GM12878 (cell line): ENCODE measurements at regions not wholly inside any gene's neighbourhood (a gene's known extent, or its start where the extent isn't known, plus 50 kb on each side); places are given as distances from the start of the nearest gene placed in this dataset.
"Not testable (repeated sequence)": the region's sequence is repeated elsewhere in the genome, so short reads cannot be mapped to it uniquely, and the experiment has no call there.

Experiments
- CREB1 ChIP-seq: IDR thresholded peaks from 2 replicates; pipeline ENCODE4 v1.6.1; 2012; ENCODE audit warnings: low read depth, mild to moderate bottlenecking, inconsistent platforms
- EP300 ChIP-seq, 2 experiments: fragments of 150-350 bp in 1 of 2; IDR thresholded peaks; 2 replicates each; pipeline ENCODE4 v1.6.1; 2011 to 2012; ENCODE audit warnings: low read depth in 2 of 2, low read length in 2 of 2, borderline replicate concordance in 1 of 2, improper control_type of control experiment in 1 of 2, inconsistent platforms in 1 of 2; ENCODE audit not compliant: control insufficient read depth in 1 of 2
- POLR2A ChIP-seq: IDR thresholded peaks from 2 replicates; pipeline ENCODE4 v1.6.1; 2011; ENCODE audit warnings: low read depth, mild to moderate bottlenecking, low read length
- RCOR1 ChIP-seq: conservative IDR thresholded peaks from 2 replicates; pipeline ENCODE4 v1.6.1; 2012; ENCODE audit warnings: low read depth, low read length, improper control_type of control experiment
- TCF12 ChIP-seq: IDR thresholded peaks from 2 replicates; pipeline ENCODE4 v1.6.1; 2011; ENCODE audit warnings: low read depth, mild to moderate bottlenecking, low read length
- TF ChIP-seq, protein P1 (sequence below): fragments of 450-650 bp; IDR thresholded peaks from 2 replicates; pipeline ENCODE4 v1.6.1; 2016; ENCODE audit warnings: mild to moderate bottlenecking
- TF ChIP-seq, protein P2 (sequence below): IDR thresholded peaks from 2 replicates; pipeline ENCODE4 v1.6.1; 2011; ENCODE audit warnings: borderline replicate concordance, low read depth, mild to moderate bottlenecking, moderate library complexity, mixed read lengths, low read length; ENCODE audit not compliant: insufficient read depth; ENCODE audit errors: extremely low read length
- TF ChIP-seq, protein P3 (sequence below): fragments of 450-650 bp; IDR thresholded peaks from 2 replicates; pipeline ENCODE4 v1.6.1; 2017; ENCODE audit warnings: antibody characterized with exemption, mild to moderate bottlenecking, moderate library complexity
- TF ChIP-seq, protein P4 (sequence below), 3 experiments: IDR thresholded peaks in 2 of 3; conservative IDR thresholded peaks in 1 of 3; 2 replicates each; pipeline ENCODE4 v1.5.1; 2011; ENCODE audit warnings: low read depth in 3 of 3, low read length in 3 of 3, mild to moderate bottlenecking in 3 of 3, control low read depth in 2 of 3, moderate library complexity in 2 of 3, inconsistent platforms in 1 of 3, mixed read lengths in 1 of 3; ENCODE audit not compliant: control insufficient read depth in 2 of 3, insufficient read depth in 1 of 3; ENCODE audit errors: extremely low read depth in 1 of 3

DNA sequence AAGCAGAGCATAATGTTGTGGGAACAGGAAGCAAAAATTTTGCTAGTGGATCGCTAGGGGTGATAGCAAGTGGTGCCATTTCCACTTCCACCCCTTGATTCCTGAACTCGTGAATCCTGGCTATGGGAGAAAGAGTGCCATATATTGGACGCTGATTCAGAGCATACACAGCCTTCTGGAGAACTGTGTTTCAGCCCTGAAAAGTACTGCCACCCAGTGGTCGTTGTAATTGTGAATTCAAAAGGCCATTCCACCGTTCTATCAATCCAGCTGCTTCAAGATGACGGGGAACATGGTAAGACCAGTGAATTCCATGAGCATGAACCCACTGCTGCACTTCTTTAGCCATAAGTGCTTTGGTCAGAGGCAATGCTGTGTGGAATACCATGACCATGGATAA lies 1559.4 kb downstream of the PCDH19 start:
- TF ChIP-seq CREB1; TCF12; EP300 (IDR thresholded peaks at IDR 0.05; ENCODE audit: borderline replicate concordance in 1 of 2, control insufficient read depth in 1 of 2, low read depth in 2 of 2, low read length in 2 of 2); RCOR1; POLR2A: not testable (repeated sequence)
- TF ChIP-seq, protein P1, sequence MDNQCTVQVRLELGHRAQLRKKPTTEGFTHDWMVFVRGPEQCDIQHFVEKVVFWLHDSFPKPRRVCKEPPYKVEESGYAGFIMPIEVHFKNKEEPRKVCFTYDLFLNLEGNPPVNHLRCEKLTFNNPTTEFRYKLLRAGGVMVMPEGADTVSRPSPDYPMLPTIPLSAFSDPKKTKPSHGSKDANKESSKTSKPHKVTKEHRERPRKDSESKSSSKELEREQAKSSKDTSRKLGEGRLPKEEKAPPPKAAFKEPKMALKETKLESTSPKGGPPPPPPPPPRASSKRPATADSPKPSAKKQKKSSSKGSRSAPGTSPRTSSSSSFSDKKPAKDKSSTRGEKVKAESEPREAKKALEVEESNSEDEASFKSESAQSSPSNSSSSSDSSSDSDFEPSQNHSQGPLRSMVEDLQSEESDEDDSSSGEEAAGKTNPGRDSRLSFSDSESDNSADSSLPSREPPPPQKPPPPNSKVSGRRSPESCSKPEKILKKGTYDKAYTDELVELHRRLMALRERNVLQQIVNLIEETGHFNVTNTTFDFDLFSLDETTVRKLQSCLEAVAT: not testable (repeated sequence)
- TF ChIP-seq, protein P2, sequence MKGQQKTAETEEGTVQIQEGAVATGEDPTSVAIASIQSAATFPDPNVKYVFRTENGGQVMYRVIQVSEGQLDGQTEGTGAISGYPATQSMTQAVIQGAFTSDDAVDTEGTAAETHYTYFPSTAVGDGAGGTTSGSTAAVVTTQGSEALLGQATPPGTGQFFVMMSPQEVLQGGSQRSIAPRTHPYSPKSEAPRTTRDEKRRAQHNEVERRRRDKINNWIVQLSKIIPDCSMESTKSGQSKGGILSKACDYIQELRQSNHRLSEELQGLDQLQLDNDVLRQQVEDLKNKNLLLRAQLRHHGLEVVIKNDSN: not testable (repeated sequence)
- TF ChIP-seq, protein P3, sequence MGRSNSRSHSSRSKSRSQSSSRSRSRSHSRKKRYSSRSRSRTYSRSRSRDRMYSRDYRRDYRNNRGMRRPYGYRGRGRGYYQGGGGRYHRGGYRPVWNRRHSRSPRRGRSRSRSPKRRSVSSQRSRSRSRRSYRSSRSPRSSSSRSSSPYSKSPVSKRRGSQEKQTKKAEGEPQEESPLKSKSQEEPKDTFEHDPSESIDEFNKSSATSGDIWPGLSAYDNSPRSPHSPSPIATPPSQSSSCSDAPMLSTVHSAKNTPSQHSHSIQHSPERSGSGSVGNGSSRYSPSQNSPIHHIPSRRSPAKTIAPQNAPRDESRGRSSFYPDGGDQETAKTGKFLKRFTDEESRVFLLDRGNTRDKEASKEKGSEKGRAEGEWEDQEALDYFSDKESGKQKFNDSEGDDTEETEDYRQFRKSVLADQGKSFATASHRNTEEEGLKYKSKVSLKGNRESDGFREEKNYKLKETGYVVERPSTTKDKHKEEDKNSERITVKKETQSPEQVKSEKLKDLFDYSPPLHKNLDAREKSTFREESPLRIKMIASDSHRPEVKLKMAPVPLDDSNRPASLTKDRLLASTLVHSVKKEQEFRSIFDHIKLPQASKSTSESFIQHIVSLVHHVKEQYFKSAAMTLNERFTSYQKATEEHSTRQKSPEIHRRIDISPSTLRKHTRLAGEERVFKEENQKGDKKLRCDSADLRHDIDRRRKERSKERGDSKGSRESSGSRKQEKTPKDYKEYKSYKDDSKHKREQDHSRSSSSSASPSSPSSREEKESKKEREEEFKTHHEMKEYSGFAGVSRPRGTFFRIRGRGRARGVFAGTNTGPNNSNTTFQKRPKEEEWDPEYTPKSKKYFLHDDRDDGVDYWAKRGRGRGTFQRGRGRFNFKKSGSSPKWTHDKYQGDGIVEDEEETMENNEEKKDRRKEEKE: not testable (repeated sequence)
- TF ChIP-seq, protein P4, sequence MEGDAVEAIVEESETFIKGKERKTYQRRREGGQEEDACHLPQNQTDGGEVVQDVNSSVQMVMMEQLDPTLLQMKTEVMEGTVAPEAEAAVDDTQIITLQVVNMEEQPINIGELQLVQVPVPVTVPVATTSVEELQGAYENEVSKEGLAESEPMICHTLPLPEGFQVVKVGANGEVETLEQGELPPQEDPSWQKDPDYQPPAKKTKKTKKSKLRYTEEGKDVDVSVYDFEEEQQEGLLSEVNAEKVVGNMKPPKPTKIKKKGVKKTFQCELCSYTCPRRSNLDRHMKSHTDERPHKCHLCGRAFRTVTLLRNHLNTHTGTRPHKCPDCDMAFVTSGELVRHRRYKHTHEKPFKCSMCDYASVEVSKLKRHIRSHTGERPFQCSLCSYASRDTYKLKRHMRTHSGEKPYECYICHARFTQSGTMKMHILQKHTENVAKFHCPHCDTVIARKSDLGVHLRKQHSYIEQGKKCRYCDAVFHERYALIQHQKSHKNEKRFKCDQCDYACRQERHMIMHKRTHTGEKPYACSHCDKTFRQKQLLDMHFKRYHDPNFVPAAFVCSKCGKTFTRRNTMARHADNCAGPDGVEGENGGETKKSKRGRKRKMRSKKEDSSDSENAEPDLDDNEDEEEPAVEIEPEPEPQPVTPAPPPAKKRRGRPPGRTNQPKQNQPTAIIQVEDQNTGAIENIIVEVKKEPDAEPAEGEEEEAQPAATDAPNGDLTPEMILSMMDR (IDR thresholded peaks at IDR 0.05 in 2 of 3, conservative IDR thresholded peaks at IDR 0.05 in 1 of 3; ENCODE audit: control insufficient read depth in 2 of 3, extremely low read depth in 1 of 3, insufficient read depth in 1 of 3, low read depth in 3 of 3, low read length in 3 of 3): peak in 1 of 3 experiments; percentile 20; a peak in 2 of 6 replicates
